GM23338 (cell line): ENCODE measurements at regions not wholly inside any gene's neighbourhood (a gene's known extent, or its start where the extent isn't known, plus 50 kb on each side); places are given as distances from the start of the nearest gene placed in this dataset.

Source experiments
- ATAC-seq: fragments of 200-7000 bp; cut with Tn5 transposase; 3 replicates; pipeline ENCODE4 v1.9.1; 2020
- DNase-seq: peaks from one replicate; pipeline ENCODE4 v3.0.0-alpha.2; 2015; ENCODE audit warnings: low spot score
- H2AFZ ChIP-seq: fragments of 200-600 bp; sonication (generic); 2 replicates; pipeline ENCODE4 v1.8.0; 2016; ENCODE audit warnings: antibody characterized with exemption, mild to moderate bottlenecking, moderate library complexity
- H3F3A ChIP-seq: fragments of 200-600 bp; sonication (generic); replicated peaks from 2 replicates; pipeline ENCODE4 v1.8.0; 2017; ENCODE audit warnings: antibody characterized with exemption, mixed run types, low read depth
- H3K27ac ChIP-seq: fragments of 200-600 bp; sonication (generic); 2 replicates; pipeline ENCODE4 v1.6.1; 2016; ENCODE audit warnings: low read depth
- H3K27me3 ChIP-seq: fragments of 200-600 bp; sonication (generic); 2 replicates; pipeline ENCODE4 v1.8.0; 2016; ENCODE audit warnings: mild to moderate bottlenecking, mixed run types, moderate library complexity; ENCODE audit not compliant: insufficient read depth
- H3K36me3 ChIP-seq: fragments of 200-600 bp; sonication (generic); 2 replicates; pipeline ENCODE4 v1.8.0; 2016; ENCODE audit warnings: mild to moderate bottlenecking; ENCODE audit not compliant: insufficient read depth
- H3K4me1 ChIP-seq: fragments of 200-600 bp; sonication (generic); 2 replicates; pipeline ENCODE4 v1.8.0; 2016; ENCODE audit warnings: mild to moderate bottlenecking, moderate library complexity; ENCODE audit not compliant: insufficient read depth
- H3K4me2 ChIP-seq: fragments of 200-600 bp; sonication (generic); 2 replicates; pipeline ENCODE4 v1.7.1; 2017; ENCODE audit warnings: mixed run types
- H3K4me3 ChIP-seq: fragments of 200-600 bp; sonication (generic); 2 replicates; pipeline ENCODE4 v1.6.1; 2016; ENCODE audit warnings: mixed run types
- H3K79me2 ChIP-seq: fragments of 200-600 bp; sonication (generic); replicated peaks from 2 replicates; pipeline ENCODE4 v1.8.0; 2017; ENCODE audit warnings: mild to moderate bottlenecking; ENCODE audit not compliant: insufficient read depth
- H3K9me2 ChIP-seq: fragments of 200-600 bp; sonication (generic); 2 replicates; pipeline ENCODE4 v1.8.0; 2017; ENCODE audit not compliant: insufficient read depth
- H4K20me1 ChIP-seq: fragments of 200-600 bp; sonication (generic); replicated peaks from 2 replicates; pipeline ENCODE4 v1.8.0; 2017; ENCODE audit warnings: mild to moderate bottlenecking; ENCODE audit not compliant: insufficient read depth
- H3K27ac Mint-ChIP-seq: 2 replicates; pipeline ENCODE4 v1.8.0; 2020; ENCODE audit warnings: inconsistent platforms, mild to moderate bottlenecking, moderate library complexity, mixed read lengths
- H3K27me3 Mint-ChIP-seq: 3 replicates; pipeline ENCODE4 v1.8.0; 2022; ENCODE audit warnings: low read depth, mild to moderate bottlenecking, moderate library complexity, mixed read lengths, inconsistent platforms; ENCODE audit not compliant: insufficient read depth, poor library complexity
- H3K36me3 Mint-ChIP-seq: 3 replicates; pipeline ENCODE4 v1.8.0; 2021; ENCODE audit warnings: low read depth, mild to moderate bottlenecking, inconsistent platforms, moderate library complexity, mixed read lengths
- H3K4me1 Mint-ChIP-seq: 3 replicates; pipeline ENCODE4 v1.8.0; 2020; ENCODE audit warnings: mild to moderate bottlenecking, inconsistent platforms, mixed read lengths
- H3K4me3 Mint-ChIP-seq: 3 replicates; pipeline ENCODE4 v1.8.0; 2021; ENCODE audit warnings: moderate library complexity, mild to moderate bottlenecking, inconsistent platforms, mixed read lengths
- H3K9me3 Mint-ChIP-seq: 3 replicates; pipeline ENCODE4 v1.8.0; 2020; ENCODE audit warnings: moderate library complexity, mild to moderate bottlenecking, inconsistent platforms, mixed read lengths
- EZH2 ChIP-seq: fragments of 200-600 bp; sonication (generic); IDR thresholded peaks from one replicate; pipeline ENCODE4 v1.8.0; 2017; ENCODE audit warnings: antibody characterized with exemption, mild to moderate bottlenecking, low read depth; ENCODE audit not compliant: unreplicated experiment
- EZH2phosphoT487 ChIP-seq: fragments of 200-600 bp; sonication (generic); IDR thresholded peaks from one replicate; pipeline ENCODE4 v1.8.1; 2018; ENCODE audit warnings: antibody characterized with exemption; ENCODE audit not compliant: unreplicated experiment
- JUNB ChIP-seq: IDR thresholded peaks from one replicate; pipeline ENCODE4 v1.6.1; 2016; ENCODE audit warnings: antibody characterized with exemption; ENCODE audit not compliant: unreplicated experiment
- NANOG ChIP-seq: IDR thresholded peaks from 2 replicates; pipeline ENCODE4 v1.6.1; 2016; ENCODE audit warnings: antibody characterized with exemption, borderline replicate concordance
- TF ChIP-seq, protein P1 (sequence below): IDR thresholded peaks from 2 replicates; pipeline ENCODE4 v1.6.1; 2016; ENCODE audit warnings: antibody characterized with exemption
- TF ChIP-seq, protein P2 (sequence below): fragments of 250-450 bp; sonication (Bioruptor Pico); IDR thresholded peaks from 2 replicates; pipeline ENCODE4 v1.5.0; 2020; ENCODE audit warnings: mild to moderate bottlenecking, moderate library complexity

DNA sequence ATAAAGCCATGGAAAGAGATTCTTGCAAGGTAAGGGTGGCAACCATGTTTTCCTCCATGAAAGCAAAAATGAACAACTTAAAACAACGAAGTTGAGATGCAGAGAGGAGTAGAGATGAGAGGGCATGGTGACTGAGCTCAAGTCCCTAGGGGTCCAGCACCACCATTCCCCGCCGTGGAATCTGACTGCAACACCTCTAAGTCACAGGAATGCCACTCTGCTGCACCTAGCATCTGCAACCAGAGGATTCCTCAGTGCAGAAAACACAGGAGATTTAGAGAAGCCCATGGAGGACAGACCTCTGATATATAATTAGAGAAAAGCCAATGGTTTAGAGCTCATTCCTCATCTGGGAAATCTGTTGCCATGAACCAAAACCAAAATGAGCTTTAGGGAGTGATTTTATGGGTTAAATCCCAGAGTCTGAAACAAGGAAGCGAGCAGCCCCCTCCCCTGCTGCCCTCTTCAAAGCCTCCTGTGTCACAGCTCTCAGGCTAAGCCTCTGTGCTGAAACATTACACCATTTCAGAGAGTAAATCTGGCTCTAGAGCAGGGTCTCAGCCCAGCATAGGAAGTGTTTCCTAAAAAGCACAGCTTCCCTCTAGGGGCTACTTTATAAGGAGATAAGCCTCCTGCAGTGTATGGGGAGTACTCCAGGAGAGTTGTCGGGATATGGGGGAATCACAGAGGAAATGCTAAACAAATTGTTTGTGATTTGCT, 1043.6 kb downstream of the UQCRFS1 start:
- peak; percentile 71 for DNase-seq
- H3K27ac ChIP-seq: peak overlapping the region; percentile 84
- ATAC-seq: peak; percentile 85
- no peaks in the 10 kb centered on the region for H4K20me1 ChIP-seq
- Mint-ChIP-seq H3K9me3 (peaks cover 17% of the 10 kb centered on the region; the same call in 2 of the 3 replicates), H3K27ac (peak overlapping the region; percentile 96), H3K36me3 (peaks cover 8% of the 10 kb centered on the region; the same call in 1 of the 3 replicates), H3K4me1 (peaks cover 48% of the 10 kb centered on the region), H3K4me3 (peak overlapping the region; percentile 27), H3K27me3 (peaks cover 15% of the 10 kb centered on the region)
- peak overlapping the region; percentile 31 for H3K4me2 ChIP-seq
- H3K36me3 ChIP-seq: no peaks in the 10 kb centered on the region
- TF ChIP-seq JUNB (no peak), NANOG (no peak), EZH2phosphoT487 (no peak), EZH2 (no peak)
- TF ChIP-seq, protein P1, sequence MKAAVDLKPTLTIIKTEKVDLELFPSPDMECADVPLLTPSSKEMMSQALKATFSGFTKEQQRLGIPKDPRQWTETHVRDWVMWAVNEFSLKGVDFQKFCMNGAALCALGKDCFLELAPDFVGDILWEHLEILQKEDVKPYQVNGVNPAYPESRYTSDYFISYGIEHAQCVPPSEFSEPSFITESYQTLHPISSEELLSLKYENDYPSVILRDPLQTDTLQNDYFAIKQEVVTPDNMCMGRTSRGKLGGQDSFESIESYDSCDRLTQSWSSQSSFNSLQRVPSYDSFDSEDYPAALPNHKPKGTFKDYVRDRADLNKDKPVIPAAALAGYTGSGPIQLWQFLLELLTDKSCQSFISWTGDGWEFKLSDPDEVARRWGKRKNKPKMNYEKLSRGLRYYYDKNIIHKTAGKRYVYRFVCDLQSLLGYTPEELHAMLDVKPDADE: no peak
- TF ChIP-seq, protein P2, sequence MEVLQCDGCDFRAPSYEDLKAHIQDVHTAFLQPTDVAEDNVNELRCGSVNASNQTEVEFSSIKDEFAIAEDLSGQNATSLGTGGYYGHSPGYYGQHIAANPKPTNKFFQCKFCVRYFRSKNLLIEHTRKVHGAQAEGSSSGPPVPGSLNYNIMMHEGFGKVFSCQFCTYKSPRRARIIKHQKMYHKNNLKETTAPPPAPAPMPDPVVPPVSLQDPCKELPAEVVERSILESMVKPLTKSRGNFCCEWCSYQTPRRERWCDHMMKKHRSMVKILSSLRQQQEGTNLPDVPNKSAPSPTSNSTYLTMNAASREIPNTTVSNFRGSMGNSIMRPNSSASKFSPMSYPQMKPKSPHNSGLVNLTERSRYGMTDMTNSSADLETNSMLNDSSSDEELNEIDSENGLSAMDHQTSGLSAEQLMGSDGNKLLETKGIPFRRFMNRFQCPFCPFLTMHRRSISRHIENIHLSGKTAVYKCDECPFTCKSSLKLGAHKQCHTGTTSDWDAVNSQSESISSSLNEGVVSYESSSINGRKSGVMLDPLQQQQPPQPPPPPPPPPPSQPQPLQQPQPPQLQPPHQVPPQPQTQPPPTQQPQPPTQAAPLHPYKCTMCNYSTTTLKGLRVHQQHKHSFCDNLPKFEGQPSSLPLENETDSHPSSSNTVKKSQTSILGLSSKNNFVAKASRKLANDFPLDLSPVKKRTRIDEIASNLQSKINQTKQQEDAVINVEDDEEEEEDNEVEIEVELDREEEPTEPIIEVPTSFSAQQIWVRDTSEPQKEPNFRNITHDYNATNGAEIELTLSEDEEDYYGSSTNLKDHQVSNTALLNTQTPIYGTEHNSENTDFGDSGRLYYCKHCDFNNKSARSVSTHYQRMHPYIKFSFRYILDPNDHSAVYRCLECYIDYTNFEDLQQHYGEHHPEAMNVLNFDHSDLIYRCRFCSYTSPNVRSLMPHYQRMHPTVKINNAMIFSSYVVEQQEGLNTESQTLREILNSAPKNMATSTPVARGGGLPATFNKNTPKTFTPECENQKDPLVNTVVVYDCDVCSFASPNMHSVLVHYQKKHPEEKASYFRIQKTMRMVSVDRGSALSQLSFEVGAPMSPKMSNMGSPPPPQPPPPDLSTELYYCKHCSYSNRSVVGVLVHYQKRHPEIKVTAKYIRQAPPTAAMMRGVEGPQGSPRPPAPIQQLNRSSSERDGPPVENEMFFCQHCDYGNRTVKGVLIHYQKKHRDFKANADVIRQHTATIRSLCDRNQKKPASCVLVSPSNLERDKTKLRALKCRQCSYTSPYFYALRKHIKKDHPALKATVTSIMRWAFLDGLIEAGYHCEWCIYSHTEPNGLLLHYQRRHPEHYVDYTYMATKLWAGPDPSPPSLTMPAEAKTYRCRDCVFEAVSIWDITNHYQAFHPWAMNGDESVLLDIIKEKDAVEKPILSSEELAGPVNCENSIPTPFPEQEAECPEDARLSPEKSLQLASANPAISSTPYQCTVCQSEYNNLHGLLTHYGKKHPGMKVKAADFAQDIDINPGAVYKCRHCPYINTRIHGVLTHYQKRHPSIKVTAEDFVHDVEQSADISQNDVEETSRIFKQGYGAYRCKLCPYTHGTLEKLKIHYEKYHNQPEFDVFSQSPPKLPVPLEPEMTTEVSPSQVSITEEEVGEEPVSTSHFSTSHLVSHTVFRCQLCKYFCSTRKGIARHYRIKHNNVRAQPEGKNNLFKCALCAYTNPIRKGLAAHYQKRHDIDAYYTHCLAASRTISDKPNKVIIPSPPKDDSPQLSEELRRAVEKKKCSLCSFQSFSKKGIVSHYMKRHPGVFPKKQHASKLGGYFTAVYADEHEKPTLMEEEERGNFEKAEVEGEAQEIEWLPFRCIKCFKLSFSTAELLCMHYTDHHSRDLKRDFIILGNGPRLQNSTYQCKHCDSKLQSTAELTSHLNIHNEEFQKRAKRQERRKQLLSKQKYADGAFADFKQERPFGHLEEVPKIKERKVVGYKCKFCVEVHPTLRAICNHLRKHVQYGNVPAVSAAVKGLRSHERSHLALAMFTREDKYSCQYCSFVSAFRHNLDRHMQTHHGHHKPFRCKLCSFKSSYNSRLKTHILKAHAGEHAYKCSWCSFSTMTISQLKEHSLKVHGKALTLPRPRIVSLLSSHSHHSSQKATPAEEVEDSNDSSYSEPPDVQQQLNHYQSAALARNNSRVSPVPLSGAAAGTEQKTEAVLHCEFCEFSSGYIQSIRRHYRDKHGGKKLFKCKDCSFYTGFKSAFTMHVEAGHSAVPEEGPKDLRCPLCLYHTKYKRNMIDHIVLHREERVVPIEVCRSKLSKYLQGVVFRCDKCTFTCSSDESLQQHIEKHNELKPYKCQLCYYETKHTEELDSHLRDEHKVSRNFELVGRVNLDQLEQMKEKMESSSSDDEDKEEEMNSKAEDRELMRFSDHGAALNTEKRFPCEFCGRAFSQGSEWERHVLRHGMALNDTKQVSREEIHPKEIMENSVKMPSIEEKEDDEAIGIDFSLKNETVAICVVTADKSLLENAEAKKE: no peak
- peaks cover 38% of the 10 kb centered on the region for H3K4me1 ChIP-seq
- no peaks in the 10 kb centered on the region for H3K27me3 ChIP-seq
- H3F3A ChIP-seq: no peaks in the 10 kb centered on the region
- H3K4me3 ChIP-seq: no peak overlapping the region
- H3K9me2 ChIP-seq: no peaks in the 10 kb centered on the region; the same call in 1 of the 2 replicates
- no peak overlapping the region for H2AFZ ChIP-seq
- H3K79me2 ChIP-seq: no peaks in the 10 kb centered on the region
